ENCODE measurements at regions not wholly inside any gene's neighbourhood (a gene's known extent, or its start where the extent isn't known, plus 50 kb on each side); places are given as distances from the start of the nearest gene placed in this dataset.

DNA sequence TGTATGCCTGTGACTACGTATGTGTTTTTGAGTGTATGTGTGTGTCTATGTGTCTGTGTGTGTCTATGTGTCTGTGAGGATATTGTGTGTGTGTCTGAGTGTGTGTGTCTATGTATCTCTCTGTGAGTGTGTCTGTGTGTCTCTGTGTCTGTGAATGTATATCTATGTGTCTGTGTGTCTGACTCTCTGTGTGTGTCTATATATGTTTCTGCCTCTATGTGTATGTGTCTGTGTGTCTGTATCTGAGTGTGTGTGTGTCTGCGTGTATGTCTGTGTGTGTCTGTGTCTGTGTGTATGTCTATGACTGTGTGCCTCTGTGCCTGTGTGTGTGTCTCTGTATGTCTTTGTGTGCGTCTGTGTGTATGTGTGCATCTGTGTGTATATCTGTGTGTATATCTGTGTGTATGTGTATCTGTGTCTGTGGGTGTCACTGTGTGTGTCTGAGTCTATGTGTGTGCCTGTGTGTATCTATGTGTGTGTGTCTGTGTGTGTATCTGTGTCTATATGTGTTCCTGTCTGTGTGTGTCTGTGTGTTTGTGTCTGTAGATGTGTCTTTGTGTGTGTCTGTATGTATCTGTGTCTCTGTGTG, 172.7 kb downstream of the MYCN start:
- H3K4me3 ChIP-seq = no peak overlapping the region
- ATAC-seq (ENCODE audit: insufficient read depth, low FRiP score) = no peak
- H3K27ac ChIP-seq (ENCODE audit: low read depth in 1 of 2, low read length in 1 of 2) = no peak overlapping the region

DNA sequence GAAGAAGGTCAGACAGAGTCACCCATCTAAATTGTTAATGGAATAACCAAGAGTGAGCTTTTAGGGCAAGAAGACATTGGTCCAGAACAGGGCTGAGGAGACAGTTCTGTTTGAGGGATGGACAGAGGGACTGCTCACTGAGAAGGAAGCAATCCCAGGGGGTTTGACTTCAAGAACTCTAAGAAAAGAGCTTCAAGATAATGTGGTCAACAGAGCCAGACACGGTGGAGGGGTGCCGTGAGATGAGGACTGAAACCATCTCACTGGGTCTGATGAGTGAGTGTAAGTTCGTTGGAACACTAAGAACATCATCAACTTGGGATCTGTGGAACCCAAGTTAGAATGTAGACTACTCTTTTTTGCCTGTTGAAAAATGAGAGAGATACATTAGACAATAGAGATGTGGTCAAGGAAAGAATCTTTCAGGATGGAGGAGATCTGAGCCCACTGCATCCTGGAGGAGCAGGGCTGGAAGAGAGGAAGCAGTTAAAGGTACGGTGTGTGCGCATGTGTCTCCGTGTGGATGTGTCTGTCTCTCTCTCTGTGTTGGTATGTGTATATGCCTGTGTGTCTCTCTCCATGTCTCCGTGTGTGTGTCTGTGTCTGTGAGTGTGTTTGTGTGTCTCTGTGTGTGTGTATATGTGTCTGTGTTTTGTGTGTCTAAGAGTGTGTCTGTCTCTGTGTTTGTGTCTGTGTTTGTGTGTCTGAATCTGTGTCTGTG, 172.1 kb downstream of the MYCN start:
- no peaks in the 10 kb centered on the region for H3K27me3 ChIP-seq (ENCODE audit: control insufficient read depth in 3 of 3, insufficient read depth in 3 of 3, low read length in 2 of 3)
- no peak overlapping the region for H3K4me3 ChIP-seq
- H3K36me3 ChIP-seq (ENCODE audit: control insufficient read depth in 4 of 4, insufficient read depth in 4 of 4, low read length in 4 of 4) = no peaks in the 10 kb centered on the region
- H3K9me3 ChIP-seq (ENCODE audit: control insufficient read depth in 4 of 4, insufficient read depth in 3 of 4, low read length in 3 of 4) = no peaks in the 10 kb centered on the region
- DNase-seq (no peak), ATAC-seq (ENCODE audit: insufficient read depth, low FRiP score) (no peak)
- TF ChIP-seq, protein P1, sequence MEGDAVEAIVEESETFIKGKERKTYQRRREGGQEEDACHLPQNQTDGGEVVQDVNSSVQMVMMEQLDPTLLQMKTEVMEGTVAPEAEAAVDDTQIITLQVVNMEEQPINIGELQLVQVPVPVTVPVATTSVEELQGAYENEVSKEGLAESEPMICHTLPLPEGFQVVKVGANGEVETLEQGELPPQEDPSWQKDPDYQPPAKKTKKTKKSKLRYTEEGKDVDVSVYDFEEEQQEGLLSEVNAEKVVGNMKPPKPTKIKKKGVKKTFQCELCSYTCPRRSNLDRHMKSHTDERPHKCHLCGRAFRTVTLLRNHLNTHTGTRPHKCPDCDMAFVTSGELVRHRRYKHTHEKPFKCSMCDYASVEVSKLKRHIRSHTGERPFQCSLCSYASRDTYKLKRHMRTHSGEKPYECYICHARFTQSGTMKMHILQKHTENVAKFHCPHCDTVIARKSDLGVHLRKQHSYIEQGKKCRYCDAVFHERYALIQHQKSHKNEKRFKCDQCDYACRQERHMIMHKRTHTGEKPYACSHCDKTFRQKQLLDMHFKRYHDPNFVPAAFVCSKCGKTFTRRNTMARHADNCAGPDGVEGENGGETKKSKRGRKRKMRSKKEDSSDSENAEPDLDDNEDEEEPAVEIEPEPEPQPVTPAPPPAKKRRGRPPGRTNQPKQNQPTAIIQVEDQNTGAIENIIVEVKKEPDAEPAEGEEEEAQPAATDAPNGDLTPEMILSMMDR (IDR thresholded peaks at IDR 0.05; ENCODE audit: control extremely low read depth, extremely low read depth) = no peak
- H3K27ac ChIP-seq (ENCODE audit: low read depth in 1 of 2, low read length in 1 of 2) = no peak overlapping the region
- WGBS, 2 donors = 83 to 87% methylated on average over 7 of the region's 7 CpGs
- H3K4me1 ChIP-seq (ENCODE audit: control insufficient read depth in 5 of 5, insufficient read depth in 5 of 5, low read length in 5 of 5) = no peaks in the 10 kb centered on the region
- H3K9ac ChIP-seq (ENCODE audit: insufficient read depth in 1 of 2, low read length in 2 of 2) = no peak overlapping the region

More for the DNA sequence above, 172.7 kb downstream of the MYCN start:
- Histone ChIP-seq H3K9ac (ENCODE audit: insufficient read depth in 1 of 2, low read length in 2 of 2) (no peak overlapping the region), H3K4me1 (ENCODE audit: control insufficient read depth in 5 of 5, insufficient read depth in 5 of 5, low read length in 5 of 5) (no peaks in the 10 kb centered on the region), H3K9me3 (ENCODE audit: control insufficient read depth in 4 of 4, insufficient read depth in 3 of 4, low read length in 3 of 4) (no peaks in the 10 kb centered on the region), H3K27me3 (ENCODE audit: control insufficient read depth in 3 of 3, insufficient read depth in 3 of 3, low read length in 2 of 3) (no peaks in the 10 kb centered on the region), H3K36me3 (ENCODE audit: control insufficient read depth in 4 of 4, insufficient read depth in 4 of 4, low read length in 4 of 4) (no peaks in the 10 kb centered on the region)
- TF ChIP-seq, protein P1 (IDR thresholded peaks at IDR 0.05; ENCODE audit: control extremely low read depth, extremely low read depth) = no peak
- DNase-seq = no peak
- 85 to 86% methylated on average over 3 of the region's 3 CpGs for WGBS, 2 donors

DNA sequence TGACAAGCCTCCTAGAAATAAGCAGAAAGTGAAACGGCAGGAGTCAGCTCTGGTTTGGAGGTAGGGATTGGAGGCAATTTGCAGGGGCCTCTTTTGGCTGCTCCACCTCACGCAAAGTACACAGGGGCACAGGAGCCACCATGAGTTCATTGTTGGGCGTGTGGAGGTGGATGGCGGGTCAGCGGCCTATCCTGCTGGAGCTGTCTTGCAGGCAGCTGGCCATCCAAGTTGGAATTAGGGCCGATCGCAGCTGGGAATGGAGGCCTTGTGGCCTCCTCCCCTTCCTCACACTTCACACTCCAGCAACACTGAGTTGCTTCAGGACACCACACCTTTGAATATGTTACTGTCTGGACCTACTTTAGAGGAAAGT, 171.5 kb downstream of the MYCN start:
- DNase-seq = no peak
- TF ChIP-seq, protein P1 (IDR thresholded peaks at IDR 0.05; ENCODE audit: control extremely low read depth, extremely low read depth) = no peak
- Histone ChIP-seq H3K27ac (ENCODE audit: low read depth in 1 of 2, low read length in 1 of 2) (no peak overlapping the region), H3K9me3 (ENCODE audit: control insufficient read depth in 4 of 4, insufficient read depth in 3 of 4, low read length in 3 of 4) (no peaks in the 10 kb centered on the region), H3K4me1 (ENCODE audit: control insufficient read depth in 5 of 5, insufficient read depth in 5 of 5, low read length in 5 of 5) (no peaks in the 10 kb centered on the region), H3K36me3 (ENCODE audit: control insufficient read depth in 4 of 4, insufficient read depth in 4 of 4, low read length in 4 of 4) (no peaks in the 10 kb centered on the region), H3K9ac (ENCODE audit: insufficient read depth in 1 of 2, low read length in 2 of 2) (no peak overlapping the region), H3K4me3 (no peak overlapping the region), H3K27me3 (ENCODE audit: control insufficient read depth in 3 of 3, insufficient read depth in 3 of 3, low read length in 2 of 3) (no peaks in the 10 kb centered on the region)
- 93 to 94% methylated on average over 7 of the region's 7 CpGs for WGBS, 2 donors
- ATAC-seq (ENCODE audit: insufficient read depth, low FRiP score) = no peak
